Osteocyte (in vitro differentiated cells): ENCODE measurements at regions not wholly inside any gene's neighbourhood (a gene's known extent, or its start where the extent isn't known, plus 50 kb on each side); places are given as distances from the start of the nearest gene placed in this dataset.

Experiments used
- DNase-seq: peaks from one replicate; pipeline ENCODE4 v3.0.0; 2021; ENCODE audit warnings: mixed read lengths; ENCODE audit not compliant: unreplicated experiment; ENCODE audit errors: extremely low spot score
- H3K27ac Mint-ChIP-seq: one replicate; pipeline ENCODE4 v1.8.0; 2021; ENCODE audit warnings: mild to moderate bottlenecking, mixed read lengths; ENCODE audit not compliant: unreplicated experiment
- H3K27me3 Mint-ChIP-seq: one replicate; pipeline ENCODE4 v1.8.0; 2021; ENCODE audit warnings: mixed read lengths; ENCODE audit not compliant: unreplicated experiment
- H3K36me3 Mint-ChIP-seq: one replicate; pipeline ENCODE4 v1.8.0; 2021; ENCODE audit warnings: mixed read lengths; ENCODE audit not compliant: unreplicated experiment
- H3K4me1 Mint-ChIP-seq: one replicate; pipeline ENCODE4 v1.8.0; 2021; ENCODE audit warnings: mixed read lengths; ENCODE audit not compliant: unreplicated experiment
- H3K4me3 Mint-ChIP-seq: one replicate; pipeline ENCODE4 v1.8.0; 2021; ENCODE audit warnings: mild to moderate bottlenecking, moderate library complexity, mixed read lengths; ENCODE audit not compliant: unreplicated experiment
- H3K9me3 Mint-ChIP-seq: one replicate; pipeline ENCODE4 v1.8.0; 2021; ENCODE audit warnings: mixed read lengths; ENCODE audit not compliant: unreplicated experiment
- TF ChIP-seq, protein P1 (sequence below): fragments of 200-600 bp; sonication (generic); IDR thresholded peaks from 2 replicates; pipeline ENCODE4 v1.5.0; 2021; ENCODE audit warnings: antibody characterized with exemption, mild to moderate bottlenecking, moderate library complexity

DNA sequence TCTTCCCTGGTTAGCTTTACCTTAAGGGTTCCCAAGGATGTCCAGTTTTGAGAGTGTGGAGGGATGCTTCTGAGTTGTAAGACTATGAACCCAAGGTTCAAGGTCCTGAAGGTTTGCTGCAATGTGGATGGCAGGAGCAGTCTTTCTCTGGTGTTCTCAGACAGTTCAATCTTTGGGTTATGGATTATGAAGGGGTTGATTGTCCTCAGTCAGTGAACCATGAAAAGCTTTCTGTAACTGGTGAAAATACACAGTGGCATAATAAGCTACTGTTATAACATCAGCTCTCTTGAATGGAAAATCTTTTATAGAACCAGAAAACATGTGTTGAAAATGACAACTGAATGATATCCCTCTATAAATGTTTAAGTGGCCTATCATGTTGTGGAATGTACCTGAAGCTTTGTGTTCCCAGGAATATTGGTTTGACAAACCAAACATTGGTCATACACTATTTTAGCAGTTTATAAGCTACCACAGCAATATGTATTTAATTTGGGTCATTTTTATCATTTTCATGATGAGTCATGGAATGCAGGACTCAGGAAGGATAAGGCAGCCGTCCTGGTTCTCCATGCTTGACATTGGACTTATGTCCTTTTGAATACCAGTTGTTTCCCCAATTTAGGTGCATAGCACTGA, 1041.8 kb upstream of the ARRDC3 start:
- peaks cover 26% of the 10 kb centered on the region for H3K9me3 Mint-ChIP-seq

GRCh38 chr5:92421942-92422341, 1038.8 kb upstream of the ARRDC3 start:
- DNase-seq, result no peak
- TF ChIP-seq, protein P1, sequence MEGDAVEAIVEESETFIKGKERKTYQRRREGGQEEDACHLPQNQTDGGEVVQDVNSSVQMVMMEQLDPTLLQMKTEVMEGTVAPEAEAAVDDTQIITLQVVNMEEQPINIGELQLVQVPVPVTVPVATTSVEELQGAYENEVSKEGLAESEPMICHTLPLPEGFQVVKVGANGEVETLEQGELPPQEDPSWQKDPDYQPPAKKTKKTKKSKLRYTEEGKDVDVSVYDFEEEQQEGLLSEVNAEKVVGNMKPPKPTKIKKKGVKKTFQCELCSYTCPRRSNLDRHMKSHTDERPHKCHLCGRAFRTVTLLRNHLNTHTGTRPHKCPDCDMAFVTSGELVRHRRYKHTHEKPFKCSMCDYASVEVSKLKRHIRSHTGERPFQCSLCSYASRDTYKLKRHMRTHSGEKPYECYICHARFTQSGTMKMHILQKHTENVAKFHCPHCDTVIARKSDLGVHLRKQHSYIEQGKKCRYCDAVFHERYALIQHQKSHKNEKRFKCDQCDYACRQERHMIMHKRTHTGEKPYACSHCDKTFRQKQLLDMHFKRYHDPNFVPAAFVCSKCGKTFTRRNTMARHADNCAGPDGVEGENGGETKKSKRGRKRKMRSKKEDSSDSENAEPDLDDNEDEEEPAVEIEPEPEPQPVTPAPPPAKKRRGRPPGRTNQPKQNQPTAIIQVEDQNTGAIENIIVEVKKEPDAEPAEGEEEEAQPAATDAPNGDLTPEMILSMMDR, result no peak
- Mint-ChIP-seq H3K4me1 (peaks cover 7% of the 10 kb centered on the region), H3K9me3 (peaks cover 26% of the 10 kb centered on the region), H3K36me3 (peaks cover 10% of the 10 kb centered on the region), H3K27me3 (no peaks in the 10 kb centered on the region), H3K4me3 (no peak overlapping the region), H3K27ac (no peak overlapping the region)

More for the DNA sequence above, 1041.8 kb upstream of the ARRDC3 start:
- H3K4me3 Mint-ChIP-seq, result no peak overlapping the region
- no peaks in the 10 kb centered on the region for H3K27me3 Mint-ChIP-seq
- H3K36me3 Mint-ChIP-seq, result peaks cover 10% of the 10 kb centered on the region
- TF ChIP-seq, protein P1, result no peak
- H3K27ac Mint-ChIP-seq, result no peak overlapping the region
- no peaks in the 10 kb centered on the region for H3K4me1 Mint-ChIP-seq
- no peak for DNase-seq

GRCh38 chr5:92421196-92421595, 1038.1 kb upstream of the ARRDC3 start:
- no peak overlapping the region for H3K27ac Mint-ChIP-seq
- TF ChIP-seq, protein P1, result no peak
- peaks cover 7% of the 10 kb centered on the region for H3K4me1 Mint-ChIP-seq
- peaks cover 26% of the 10 kb centered on the region for H3K9me3 Mint-ChIP-seq
- DNase-seq, result no peak
- H3K4me3 Mint-ChIP-seq, result no peak overlapping the region
- H3K27me3 Mint-ChIP-seq, result no peaks in the 10 kb centered on the region
- peaks cover 10% of the 10 kb centered on the region for H3K36me3 Mint-ChIP-seq

- Mint-ChIP-seq H3K4me1 (peaks cover 7% of the 10 kb centered on the region), H3K4me3 (no peak overlapping the region), H3K36me3 (peaks cover 10% of the 10 kb centered on the region), H3K9me3 (peaks cover 21% of the 10 kb centered on the region), H3K27me3 (no peaks in the 10 kb centered on the region), H3K27ac (no peak overlapping the region)
- TF ChIP-seq, protein P1, result no peak
- DNase-seq, result no peak
Measured at GRCh38 chr5:92419261-92419660, 1036.1 kb upstream of the ARRDC3 start.

GRCh38 chr5:92418341-92418740, 1035.2 kb upstream of the ARRDC3 start:
- no peak overlapping the region for H3K4me3 Mint-ChIP-seq
- no peak for DNase-seq
- TF ChIP-seq, protein P1, result no peak

More at GRCh38 chr5:92418341-92418740, 1035.2 kb upstream of the ARRDC3 start:
- Mint-ChIP-seq H3K36me3 (peaks cover 10% of the 10 kb centered on the region), H3K4me1 (peaks cover 7% of the 10 kb centered on the region), H3K27ac (no peak overlapping the region), H3K9me3 (peaks cover 16% of the 10 kb centered on the region), H3K27me3 (no peaks in the 10 kb centered on the region)
